Kidney epithelial cell (primary cell): ENCODE measurements at regions not wholly inside any gene's neighbourhood (a gene's known extent, or its start where the extent isn't known, plus 50 kb on each side); places are given as distances from the start of the nearest gene placed in this dataset.
"Not testable (repeated sequence)": the region's sequence is repeated elsewhere in the genome, so short reads cannot be mapped to it uniquely, and the experiment has no call there.

Source experiments
- DNase-seq: peaks from one replicate; pipeline ENCODE4 v3.0.0-alpha.2; 2010; ENCODE audit warnings: low read depth
- H3K27me3 ChIP-seq: 2 replicates; pipeline ENCODE4 v1.6.0; 2011; ENCODE audit warnings: low read length; ENCODE audit not compliant: control insufficient read depth, insufficient read depth
- H3K36me3 ChIP-seq: 2 replicates; pipeline ENCODE4 v1.5.1; 2011; ENCODE audit warnings: low read length; ENCODE audit not compliant: control insufficient read depth, insufficient read depth
- H3K4me3 ChIP-seq: 2 replicates; pipeline ENCODE4 v1.5.1; 2011; ENCODE audit warnings: low read depth, mild to moderate bottlenecking, control low read depth, low read length
- TF ChIP-seq, protein P1 (sequence below): IDR thresholded peaks from 2 replicates; pipeline ENCODE4 v1.5.1; 2011; ENCODE audit warnings: mild to moderate bottlenecking, moderate library complexity, low read length, control low read depth, inconsistent platforms; ENCODE audit not compliant: insufficient read depth, poor library complexity, severe bottlenecking

DNA sequence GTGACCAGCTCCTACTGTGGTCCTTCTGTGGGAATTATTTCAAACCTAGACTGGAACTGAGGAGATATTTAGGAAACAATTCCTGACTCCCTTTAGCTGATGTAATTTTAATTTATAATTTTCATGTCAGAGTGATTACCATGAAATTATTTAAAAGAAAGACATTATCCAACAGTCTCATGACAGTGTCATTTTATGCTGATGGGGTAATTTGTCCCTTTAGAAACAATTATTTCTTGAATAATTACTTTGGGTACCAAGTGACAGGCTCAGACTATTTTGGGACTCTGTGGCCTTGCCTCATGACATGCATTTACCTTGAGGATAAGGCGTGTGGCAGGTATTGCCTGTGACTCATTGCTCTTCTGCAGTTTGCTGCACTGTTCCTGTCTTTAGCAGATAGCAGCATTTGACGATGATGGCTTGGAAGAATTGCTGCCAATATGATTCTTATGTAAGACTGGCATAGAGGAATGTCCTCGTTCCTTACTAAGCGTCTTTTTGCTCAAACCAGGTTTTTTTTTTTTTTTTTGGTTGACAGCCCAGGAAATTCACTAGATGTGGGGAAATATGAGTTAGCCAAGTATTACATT is 206.0 kb upstream of the HMCN1 start:
- TF ChIP-seq, protein P1, sequence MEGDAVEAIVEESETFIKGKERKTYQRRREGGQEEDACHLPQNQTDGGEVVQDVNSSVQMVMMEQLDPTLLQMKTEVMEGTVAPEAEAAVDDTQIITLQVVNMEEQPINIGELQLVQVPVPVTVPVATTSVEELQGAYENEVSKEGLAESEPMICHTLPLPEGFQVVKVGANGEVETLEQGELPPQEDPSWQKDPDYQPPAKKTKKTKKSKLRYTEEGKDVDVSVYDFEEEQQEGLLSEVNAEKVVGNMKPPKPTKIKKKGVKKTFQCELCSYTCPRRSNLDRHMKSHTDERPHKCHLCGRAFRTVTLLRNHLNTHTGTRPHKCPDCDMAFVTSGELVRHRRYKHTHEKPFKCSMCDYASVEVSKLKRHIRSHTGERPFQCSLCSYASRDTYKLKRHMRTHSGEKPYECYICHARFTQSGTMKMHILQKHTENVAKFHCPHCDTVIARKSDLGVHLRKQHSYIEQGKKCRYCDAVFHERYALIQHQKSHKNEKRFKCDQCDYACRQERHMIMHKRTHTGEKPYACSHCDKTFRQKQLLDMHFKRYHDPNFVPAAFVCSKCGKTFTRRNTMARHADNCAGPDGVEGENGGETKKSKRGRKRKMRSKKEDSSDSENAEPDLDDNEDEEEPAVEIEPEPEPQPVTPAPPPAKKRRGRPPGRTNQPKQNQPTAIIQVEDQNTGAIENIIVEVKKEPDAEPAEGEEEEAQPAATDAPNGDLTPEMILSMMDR: no peak
- no peak for DNase-seq
- Histone ChIP-seq H3K36me3 (no peaks in the 10 kb centered on the region), H3K27me3 (no peaks in the 10 kb centered on the region), H3K4me3 (no peak overlapping the region)

DNA sequence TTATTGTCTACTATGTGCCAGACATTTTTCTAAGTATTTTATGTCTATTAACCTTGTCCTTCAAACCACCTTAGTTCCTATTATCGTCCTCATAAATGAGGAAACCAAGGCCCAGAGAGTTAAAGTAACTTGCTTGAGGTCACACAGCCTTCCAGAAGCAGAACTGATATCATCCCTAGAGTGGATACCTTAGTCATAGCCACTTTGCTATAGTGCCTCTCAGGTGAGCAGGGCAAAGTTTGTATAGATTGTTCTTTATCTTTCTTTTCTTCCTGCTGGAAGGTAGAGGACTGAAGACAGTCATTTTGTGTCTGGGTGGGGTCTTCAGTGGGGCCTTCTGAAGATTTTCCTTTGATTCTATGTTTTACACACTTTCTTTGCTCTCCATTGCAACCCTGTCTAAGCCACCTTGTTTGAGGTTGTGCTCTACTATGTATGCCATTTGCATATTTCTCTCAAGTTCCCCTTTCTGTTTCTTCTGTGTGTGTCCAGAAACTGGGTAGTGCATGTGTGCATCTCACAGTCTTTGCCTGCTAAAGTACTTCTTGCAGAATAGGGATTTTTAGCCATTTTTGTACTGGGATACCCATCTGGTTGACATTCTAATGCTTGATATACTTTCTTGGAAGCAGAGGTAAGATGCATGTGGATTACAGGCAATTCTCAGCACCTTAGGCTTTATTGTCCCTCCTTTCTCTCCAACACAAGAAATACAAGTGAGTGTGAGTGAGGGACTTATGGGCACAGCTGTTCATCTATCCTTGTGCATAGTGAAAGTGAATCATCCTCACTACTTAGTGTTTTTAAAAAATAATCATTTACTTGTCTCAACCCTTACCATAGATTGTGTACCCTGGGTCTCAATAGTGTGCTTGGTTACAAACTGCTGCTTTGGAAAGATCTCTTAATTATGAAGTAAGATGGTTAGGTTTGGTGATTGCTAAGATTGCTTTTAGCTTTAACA is 207.6 kb upstream of the HMCN1 start:
- H3K4me3 ChIP-seq: no peak overlapping the region
- H3K27me3 ChIP-seq: no peaks in the 10 kb centered on the region
- no peak for DNase-seq
- TF ChIP-seq, protein P1: no peak
- no peaks in the 10 kb centered on the region for H3K36me3 ChIP-seq

DNA sequence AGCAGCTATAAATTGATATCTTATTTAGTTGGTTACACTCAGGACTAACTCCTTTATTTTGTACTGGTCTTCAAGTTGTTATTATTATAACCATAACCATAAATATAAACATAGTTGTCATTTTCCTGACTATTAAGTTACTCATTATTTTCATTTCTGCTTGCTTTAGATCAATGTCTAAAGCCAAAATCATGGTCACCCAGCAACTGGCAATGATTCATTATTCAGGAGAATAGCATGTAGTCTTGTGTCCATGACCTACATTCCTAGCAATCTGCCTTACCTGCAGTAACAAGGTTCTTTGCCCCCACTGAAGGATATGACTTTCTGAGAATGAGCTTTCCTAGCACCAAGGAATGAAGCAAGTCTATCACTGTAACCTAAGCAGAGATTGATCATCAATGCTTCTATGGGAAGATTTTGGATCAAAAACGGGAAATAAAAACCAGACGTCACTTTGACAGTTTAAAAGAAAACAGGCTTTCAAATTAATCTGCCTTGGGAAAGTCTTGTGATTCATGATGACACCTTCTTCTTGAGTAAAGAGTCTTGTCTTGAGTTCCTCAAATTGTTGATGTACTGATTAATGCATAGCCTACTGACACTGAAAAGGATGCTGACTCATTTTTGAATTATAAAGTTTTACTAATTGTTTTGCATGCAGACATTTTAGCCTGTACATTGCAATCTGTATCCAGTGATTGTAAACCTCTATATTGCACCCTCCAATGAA is 203.3 kb upstream of the IVNS1ABP start:
- no peak for DNase-seq
- TF ChIP-seq, protein P1: no peak
- no peak overlapping the region for H3K4me3 ChIP-seq
- H3K27me3 ChIP-seq: no peaks in the 10 kb centered on the region
- H3K36me3 ChIP-seq: no peaks in the 10 kb centered on the region

DNA sequence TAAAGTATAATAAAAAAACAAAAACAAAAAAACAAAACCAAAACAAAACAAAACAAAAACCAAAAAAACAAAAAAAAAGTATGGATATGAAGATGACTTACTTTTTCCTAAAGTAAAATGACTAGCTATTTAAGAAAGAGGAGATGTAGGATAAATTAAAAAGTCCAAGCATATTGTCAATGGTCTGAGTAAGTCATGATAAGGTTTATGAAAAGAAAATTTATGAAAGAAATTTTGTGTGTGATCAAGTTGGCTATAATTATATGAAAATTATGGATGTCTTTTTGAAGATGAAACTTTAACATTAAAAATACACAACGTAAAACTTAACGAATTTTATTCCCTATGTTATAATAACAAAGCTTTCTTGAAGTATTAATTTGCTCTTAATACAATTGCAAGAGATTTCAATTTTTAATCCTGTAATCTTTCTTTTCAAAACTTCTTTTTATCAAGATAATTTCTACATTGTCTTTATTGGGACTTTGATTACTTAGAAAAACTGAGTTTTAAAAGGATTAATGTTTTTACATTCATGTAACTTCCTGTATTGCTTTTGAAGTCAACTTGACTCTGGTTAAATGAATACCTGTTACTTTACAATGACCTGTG is 200.9 kb upstream of the IVNS1ABP start:
- DNase-seq: no peak
- Histone ChIP-seq H3K36me3 (no peaks in the 10 kb centered on the region), H3K27me3 (no peaks in the 10 kb centered on the region), H3K4me3 (no peak overlapping the region)
- TF ChIP-seq, protein P1: no peak

DNA sequence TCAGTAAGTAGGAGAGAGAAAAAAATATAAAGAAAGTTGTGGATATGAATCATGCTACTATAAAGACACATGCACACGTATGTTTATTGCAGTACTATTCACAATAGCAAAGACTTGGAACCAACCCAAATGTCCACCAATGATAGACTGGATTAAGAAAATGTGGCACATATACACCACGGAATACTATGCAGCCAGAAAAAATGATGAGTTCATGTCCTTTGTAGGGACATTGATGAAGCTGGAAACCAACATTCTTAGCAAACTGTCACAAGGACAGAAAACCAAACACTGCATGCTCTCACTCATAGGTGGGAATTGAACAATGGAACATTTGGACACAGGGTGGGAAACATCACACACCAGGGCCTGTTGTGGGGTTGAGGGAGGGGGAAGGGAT is 200.3 kb upstream of the IVNS1ABP start:
- not testable (repeated sequence) for H3K36me3 ChIP-seq, DNase-seq, H3K4me3 ChIP-seq, H3K27me3 ChIP-seq

DNA sequence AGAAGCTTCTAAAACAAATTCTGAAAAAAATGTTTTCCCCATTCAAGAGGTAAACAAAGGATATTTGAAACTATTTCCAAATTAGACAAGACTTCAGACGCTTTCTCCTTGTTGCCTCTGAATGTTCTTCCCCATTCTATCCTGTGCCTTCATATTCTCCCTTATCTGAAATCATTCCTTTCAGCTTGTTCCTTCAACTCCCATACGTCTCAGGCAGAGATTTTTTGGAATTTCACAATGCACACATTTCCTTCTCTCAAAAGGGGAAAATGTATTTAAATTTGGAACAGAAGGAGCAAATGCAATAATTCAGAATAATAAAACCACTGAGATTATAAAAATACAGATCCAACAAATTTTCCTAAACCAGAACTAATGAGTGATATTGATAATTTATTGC is 198.7 kb upstream of the IVNS1ABP start:
- TF ChIP-seq, protein P1: no peak
- Histone ChIP-seq H3K4me3 (no peak overlapping the region), H3K27me3 (no peaks in the 10 kb centered on the region), H3K36me3 (no peaks in the 10 kb centered on the region)
- no peak for DNase-seq
